Activated naive CD4-positive, alpha-beta T cell (primary cell): ENCODE measurements at regions not wholly inside any gene's neighbourhood (a gene's known extent, or its start where the extent isn't known, plus 50 kb on each side); places are given as distances from the start of the nearest gene placed in this dataset.
"Not testable (repeated sequence)": the region's sequence is repeated elsewhere in the genome, so short reads cannot be mapped to it uniquely, and the experiment has no call there.

Experiments used
- DNase-seq, 4 experiments: peaks; one replicate each; lab custom pipeline; 2025; lab: John Stamatoyannopoulos, UW

DNA sequence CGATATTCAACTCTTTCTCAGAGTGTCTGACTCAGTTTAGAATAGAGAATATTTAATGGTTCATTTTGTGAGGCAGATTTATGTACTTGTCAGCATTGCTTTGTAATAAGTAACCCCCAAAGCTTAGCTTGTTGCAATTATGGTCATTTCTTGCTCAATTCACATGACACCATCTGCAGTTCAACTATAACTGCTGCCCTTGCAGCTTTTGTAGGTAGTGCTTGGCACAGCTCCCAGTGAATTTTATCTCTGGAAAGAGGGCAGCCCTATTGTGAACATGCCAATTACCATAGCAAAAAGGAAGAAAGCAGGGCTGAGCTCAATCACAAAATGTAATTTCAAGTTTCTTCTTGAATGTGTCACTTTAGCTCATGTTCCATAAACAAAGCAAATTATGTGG is 1587.7 kb upstream of the ACO1 start:
- DNase-seq: no peak

DNA sequence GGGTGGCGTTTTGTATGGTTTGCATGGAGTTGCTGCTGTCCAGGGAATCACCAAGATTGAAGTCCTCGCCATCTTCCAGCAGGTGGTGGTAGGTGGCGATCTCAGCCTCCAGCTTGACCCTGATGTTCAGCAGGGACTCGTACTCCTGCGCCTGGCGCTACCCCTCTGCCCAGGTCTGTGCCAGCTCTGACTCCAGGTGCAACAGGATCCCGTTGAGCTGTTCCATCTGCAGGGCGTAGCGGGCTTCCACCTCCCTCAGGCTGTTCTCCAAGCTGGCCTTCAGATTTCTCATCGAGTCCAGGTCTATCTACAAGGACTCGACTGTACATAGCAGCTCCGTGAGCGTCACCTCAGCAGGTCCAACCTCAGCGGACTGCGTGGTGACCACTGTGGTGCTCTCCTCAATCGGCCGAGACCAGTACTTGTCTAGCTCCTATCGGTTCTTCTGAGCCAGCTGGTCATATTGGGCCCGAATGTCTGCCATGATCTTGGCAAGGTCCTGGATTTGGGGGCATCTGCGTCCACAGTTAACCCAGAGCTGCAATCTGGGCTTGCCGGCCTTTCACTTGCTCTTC is 1584.8 kb upstream of the ACO1 start:
- no peak for DNase-seq

DNA sequence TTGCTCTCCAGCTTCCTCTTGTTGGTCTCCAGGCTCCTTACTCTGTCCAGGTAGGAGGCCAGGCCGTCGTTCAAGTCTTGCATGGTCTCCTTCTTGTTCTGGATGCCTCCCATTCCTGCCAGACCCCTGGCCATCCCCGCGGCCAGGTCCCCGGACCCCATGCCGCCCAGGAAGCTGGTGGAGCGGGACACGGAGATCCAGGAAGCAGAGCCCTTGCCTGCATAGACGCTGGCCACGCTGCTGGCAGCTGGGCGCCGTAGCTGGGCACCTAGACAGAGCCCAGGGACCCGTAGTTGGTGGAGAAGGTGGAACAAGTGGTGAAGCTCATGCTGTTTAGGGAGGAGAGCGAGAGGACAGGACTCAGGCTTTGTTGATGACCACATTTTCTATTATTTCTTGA is 1584.0 kb upstream of the ACO1 start:
- DNase-seq: no peak

DNA sequence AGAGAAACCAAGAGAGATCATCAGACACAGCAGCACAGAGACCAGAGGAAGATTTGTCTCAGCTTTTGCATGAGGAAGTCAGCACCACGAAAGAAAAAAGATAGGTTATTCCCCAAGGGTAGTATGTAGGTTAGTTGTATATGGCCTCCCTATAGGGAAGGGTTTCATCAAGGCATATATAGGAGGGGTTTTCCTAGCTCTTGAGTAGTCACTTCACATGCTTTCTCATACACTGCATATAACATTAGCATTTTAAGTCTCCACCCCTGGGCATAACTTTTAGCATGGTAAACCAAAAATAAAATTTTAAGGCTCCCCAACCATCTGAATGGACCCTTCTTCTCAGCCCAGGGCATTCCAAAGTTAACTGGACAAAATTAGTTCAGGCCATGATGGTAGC is 1571.6 kb upstream of the ACO1 start:
- no peak for DNase-seq

DNA sequence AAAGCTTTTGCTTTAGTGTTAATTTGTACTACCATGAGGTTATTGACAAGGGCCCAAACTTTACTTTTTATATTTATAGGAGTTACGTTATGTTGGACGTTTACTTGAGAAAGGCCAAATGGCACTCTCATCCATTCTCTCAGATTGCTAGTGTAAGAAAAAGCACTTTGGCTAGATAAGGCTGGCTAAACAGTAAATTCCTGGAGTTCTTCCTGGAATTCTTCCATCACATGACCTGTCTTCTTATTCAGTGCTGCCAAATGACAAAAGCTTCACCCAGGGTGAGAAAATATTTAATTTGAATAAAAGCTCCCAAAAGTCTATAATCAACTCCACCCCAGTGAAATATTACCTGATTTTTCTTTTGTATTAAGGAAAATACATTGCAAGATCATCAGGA is 1568.9 kb upstream of the ACO1 start:
- DNase-seq: no peak

DNA sequence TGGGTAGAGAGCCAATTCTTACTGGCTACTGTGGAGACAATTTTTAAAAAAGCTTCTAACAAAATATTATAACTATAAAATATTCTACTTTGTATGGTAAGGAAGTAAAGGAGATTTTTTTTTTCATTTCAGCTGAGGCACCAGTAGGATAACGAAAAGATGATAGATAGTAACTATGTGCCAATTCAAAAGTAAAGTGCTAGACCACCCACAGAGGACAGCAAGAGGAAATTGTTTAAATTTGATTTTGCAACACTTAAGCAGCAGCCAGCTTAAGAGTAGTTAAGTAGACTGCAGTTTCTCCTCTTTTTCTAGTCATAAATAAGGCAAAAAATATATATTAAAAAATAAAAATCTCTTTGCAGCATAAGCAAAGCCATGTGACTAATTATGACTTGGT is 1539.3 kb upstream of the ACO1 start:
- DNase-seq: no peak

DNA sequence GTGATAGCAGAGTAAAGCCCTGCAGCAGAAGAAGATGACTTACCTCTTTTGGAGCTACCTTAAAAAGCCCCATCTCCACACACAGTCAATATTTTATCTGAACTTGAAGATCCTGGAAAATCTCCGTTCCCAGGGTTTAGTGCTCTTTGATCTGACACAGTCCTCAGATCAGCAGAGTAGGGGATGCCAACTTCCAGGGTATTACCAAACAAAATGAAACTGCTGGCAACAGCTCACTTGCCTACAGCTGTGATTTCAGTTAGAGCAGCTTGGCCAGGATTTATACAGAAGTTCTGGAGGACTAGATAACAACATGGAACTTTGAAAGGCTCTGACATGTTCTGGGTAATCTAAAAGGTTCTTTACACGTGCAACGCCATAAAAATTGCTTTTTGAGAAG is 1537.8 kb upstream of the ACO1 start:
- no peak for DNase-seq

DNA sequence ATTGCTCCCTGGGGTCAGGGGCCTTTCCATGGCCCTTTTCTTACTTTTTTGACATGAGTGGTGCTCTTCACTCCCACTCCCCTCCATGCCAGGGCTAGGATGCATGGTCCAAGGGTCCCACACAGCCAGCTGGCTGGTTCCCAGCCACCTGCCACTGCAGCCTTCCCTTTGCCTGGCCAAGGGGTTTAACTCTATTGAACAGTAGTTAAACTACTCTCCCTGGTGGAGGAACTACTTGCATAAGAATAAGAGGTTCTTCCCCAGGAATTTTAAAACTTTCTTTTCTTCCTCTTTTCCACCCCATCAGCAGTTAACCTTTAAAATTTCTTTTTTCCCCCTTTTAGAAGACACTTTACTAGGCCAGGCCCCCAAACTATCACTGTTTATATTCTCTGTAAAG is 1532.8 kb upstream of the ACO1 start:
- no peak for DNase-seq

DNA sequence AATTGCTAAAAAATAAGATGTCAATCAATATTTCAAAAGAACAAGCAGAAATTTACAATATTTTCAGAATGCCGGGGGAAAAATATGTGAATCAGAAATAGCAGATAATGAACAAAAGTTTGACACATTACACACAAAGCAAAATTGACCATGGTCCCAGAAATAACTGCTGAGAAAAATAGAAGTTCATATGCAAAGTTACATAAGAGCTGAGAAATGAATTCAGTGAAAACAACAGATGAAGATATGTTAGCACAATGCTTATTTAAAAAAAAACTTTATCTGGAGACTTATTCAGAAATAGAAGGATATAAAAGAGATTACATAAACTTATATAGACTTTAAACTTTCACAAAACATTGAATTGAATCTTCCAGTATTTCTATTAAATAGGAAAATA is 1483.7 kb upstream of the ACO1 start:
- DNase-seq: no peak

DNA sequence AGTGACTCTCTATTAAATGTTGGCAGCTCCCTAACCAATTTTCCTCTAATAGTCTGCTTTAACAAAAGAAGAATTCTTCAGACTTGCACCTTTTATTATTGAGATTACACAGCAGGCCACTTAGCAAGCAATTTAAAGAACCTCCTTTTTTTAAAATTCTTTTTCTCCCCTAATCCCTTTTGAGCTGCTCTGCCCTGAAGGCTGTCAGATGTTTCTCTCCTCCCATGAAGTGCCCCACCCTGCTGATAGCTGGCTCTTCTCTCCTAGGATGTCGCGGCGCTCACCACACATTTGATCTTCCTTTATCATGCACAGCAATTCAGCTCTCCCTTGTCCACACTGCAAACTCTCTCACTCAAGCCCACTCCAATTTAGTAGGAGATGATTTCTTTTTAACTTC is 1471.1 kb upstream of the ACO1 start:
- no peak for DNase-seq

DNA sequence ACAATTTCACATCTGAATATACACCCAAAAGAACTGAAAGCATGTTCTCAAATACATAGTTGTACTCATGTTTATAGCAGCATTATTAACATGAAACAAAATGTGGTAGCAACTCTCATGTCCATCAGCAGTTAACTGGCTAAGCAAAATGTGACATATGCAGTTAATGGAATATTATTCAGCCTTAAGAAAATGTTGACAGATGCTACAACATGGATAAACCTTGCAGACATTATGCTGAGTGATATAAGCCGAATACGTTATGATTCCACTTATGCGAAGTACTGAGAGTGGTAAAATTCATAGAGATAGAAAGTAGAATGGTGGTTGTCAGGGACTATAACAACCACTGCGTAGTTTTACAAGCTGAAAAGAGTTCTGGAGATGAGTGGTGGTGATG is 1469.0 kb upstream of the ACO1 start:
- DNase-seq: no peak

DNA sequence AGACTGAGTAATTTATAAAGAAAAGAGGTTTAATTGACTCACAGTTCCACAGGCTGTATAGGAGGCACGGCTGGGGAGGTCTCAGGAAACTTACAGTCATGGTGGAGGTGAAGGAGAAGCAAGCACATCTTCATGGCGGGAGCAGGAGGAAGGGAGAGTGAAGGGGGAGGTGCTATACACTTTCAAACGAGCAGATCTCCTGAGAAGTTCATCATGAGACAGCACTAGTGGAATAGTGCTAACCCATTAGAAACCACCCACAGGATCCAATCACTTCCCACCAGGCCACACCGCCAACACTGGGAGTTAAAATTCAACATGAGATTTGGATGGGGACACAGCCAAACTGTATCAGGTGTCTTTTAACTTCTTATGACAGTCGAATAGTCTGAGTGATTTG is 1459.3 kb upstream of the ACO1 start:
- no peak for DNase-seq

DNA sequence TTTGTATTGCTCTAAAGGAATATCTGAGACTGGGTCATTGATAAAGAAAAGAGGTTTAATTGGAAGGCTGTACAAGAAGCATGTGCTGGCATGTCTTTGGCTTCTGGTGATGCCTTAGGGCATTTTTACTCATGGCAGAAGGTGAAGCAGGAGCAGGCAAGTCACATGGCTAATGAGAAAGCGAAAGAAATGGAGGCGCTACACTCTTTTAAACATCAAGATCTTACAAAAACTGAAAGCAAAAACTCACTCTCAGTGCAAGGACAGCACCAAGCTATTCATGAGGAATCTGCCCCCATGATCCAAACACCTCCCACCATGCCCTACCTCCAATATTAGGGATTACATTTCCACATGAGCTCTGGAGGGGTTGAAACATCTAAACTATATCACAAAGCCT is 1458.8 kb upstream of the ACO1 start:
- DNase-seq: no peak

DNA sequence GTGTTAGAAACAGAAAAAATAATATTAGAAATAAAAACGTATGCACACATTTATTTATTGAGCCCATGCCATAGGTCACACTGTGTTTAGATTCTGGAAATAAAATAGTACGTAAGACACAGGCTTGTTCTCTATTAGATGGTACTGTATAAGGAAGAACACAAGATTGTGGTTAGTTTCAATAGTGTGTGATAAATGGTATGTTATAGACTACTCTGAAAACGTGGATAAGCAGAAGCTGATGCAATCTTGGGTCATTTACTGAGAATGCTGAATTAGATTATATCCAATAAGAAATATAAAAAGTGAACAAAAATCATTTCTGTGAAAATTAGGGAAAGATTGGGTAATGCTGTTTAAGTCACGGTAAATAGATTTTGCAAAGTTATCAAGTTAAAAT is 1456.4 kb upstream of the ACO1 start:
- no peak for DNase-seq

DNA sequence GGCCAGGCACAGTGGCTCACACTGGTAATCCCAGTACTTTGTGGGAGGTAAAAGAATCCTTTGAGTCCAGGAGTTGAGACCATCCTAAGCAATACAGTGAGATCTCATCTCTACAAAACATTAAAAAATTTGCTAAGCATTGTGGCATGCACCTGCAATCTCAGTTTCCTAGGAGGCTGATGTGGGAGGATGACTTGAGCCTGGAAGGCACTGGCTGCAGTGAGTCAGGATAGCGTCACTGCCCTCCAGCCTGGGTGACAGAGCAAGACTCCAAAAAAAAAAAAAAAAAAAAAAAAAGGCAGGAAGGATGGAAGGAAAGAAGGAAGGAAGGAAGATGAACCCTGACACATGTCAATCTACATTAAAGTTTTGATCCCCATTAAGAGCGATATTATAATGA is 1452.2 kb upstream of the ACO1 start:
- no peak for DNase-seq

DNA sequence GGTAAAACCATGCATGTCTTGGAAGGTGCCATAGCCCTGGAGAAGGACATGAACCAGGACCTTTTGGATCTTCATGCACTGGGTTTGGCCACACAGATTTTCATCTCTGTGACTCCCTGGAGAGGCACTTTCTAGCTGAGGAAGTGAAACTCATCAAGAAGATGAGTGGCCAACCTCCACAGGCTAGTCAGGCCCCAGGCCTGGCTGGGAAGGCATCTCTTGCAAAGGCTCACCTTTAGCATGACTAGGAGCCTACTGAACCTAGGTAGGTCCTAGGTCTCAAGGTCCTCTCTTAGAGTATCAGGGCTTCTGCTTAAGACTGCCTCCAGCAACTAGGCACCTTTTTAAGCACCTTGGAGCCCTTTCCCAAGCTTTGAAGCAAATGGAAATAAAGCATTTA is 1448.7 kb upstream of the ACO1 start:
- DNase-seq: no peak

DNA sequence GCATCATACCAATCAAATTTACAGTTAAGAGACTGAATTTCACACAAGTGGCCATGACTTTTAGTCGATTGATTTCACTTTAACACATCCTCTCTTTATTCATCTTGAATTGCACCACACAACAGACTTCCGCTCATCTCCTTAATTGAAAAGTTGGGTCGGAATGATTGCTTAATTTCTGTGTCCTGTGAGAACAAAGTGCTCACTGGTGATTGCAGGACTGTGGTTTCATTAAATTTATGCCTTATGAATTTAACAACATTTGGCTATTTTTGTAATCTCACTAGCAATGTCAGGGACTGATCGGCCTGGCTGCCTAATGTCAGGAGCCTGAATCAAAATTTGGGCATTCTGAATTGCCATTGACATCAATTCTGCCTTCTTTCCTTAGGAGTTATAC is 1447.3 kb upstream of the ACO1 start:
- no peak for DNase-seq

DNA sequence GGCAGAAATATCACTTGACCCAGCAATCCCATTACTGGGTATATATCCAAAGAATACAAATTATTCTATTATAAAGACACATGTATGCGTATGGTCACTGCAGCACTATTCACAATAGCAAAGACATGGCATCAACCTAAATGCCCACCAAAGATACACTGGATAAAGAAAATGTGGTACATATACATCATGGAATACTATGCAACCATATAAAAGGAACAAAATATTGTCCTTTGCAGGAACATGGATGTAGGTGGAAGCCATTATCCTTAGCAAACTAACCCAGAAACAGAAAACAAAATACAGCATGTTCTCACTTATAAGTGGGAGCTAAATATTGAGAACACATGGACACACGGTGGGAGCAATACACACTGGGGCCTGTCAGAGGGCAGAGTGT is 1441.6 kb upstream of the ACO1 start:
- not testable (repeated sequence) for DNase-seq

DNA sequence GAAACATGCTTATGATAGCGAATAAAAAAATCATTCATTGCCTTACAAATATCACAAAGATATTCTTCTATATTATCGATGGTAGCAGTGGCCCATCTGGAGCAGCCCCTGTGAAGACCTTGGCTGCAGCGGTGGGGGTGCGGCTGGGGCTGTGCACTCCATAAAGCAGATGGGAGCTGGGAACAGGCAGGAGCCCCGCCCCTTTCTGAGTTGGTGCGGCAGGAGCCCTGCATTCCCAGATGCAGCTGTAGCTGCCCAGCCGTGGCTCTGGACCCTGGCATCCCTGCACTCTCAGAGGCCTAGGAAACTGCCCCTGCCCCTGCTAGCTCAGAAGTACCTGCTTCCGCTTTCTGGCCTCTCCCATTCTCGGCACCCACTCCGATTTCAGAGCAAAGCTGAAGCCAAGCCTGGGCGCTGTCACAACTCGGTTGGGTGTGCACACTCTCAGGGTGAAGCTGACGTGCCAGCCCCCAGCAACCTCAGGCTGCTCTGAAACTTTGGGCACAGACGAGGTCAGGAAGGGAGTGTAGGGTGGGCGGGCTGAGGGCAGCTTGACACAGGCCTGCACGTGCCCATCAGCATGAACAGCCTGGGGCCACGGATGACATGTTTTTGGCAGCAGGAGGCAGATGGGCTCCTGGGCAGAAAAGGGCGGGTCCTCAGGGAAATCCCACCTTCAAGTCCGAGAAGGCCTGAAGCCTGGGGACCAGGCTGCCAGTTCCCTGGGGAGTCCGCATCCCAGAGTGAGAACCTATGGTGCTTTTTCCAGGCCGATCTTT is 1440.8 kb upstream of the ACO1 start:
- no peak for DNase-seq

DNA sequence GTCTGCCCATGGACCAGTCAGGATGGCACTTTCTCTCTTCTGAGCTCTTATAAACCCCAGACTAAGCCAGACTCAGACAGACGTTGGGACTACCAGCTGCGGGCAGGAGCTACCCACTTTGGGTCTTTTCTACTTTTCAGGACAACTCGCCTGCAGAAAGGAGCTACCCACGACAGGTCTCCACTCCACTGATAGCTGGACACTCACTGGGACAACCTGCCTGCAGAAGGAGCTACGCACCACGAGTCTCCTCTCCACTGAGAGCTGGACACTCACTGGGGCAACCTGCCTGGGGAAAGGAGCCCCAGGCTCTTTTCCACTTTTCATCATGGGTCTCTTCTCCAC is 1440.2 kb upstream of the ACO1 start:
- no peak for DNase-seq

DNA sequence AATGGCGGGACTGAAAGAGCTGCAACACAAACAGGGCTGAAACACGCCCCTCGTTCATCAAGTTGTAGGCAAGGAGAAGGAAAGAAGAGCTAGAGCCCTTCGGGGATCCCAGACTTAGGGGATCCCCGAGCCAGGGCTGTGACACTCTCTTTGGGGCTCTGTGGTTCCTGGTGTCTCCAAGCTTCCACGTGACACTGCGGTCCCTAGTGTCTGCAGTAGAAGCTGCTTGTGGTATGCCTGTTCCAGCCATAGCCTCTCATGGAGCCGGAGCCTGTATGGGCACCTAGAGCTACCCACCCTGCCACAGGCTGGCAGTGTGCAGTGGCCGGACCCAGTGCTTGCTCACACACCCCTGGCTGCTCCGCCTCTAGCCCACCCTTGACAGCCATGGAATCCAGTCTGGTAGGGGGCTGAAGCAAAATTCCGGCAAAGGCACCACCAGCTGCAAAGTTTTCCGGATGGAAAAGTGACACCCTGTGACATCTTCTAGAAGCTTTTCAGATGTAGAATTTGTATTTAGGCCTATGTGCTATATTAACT is 1439.6 kb upstream of the ACO1 start:
- no peak for DNase-seq

DNA sequence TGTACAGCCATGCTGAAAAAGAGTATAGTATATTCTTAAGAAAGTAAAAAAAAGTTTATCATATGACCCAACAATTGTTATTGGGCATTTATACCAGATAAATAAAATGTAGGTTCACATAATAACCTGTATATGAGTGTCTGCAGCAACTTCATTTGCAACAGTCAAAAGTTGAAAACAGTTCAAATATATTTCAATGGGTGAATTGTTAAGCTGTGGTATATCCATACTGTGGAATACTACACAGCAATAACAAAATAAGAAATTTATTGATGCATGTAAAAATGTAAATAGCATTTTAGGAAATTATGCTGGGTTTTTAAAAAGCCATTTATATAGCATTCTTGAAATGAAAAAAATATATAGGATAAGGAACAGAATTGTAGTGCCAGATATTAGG is 1420.1 kb upstream of the ACO1 start:
- no peak for DNase-seq

DNA sequence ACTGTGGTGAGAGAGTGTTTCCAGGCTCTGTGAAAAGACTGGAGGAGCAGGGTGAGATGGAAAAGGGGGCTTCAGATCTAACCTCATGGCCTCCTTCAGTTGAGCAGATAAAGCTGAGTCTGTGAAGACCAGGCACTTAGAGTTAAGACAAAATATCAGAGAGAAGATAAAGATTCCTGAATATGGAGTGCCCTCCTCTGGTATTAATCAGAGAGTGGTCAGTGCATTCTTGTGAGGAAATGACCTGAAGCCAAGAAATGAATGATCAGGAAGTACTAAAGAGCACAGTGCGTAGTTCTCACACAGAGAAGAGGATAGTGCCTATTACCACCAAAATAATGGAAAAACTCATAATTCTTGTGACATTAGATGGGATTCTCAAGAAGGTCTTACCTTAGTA is 1417.0 kb upstream of the ACO1 start:
- DNase-seq: no peak

DNA sequence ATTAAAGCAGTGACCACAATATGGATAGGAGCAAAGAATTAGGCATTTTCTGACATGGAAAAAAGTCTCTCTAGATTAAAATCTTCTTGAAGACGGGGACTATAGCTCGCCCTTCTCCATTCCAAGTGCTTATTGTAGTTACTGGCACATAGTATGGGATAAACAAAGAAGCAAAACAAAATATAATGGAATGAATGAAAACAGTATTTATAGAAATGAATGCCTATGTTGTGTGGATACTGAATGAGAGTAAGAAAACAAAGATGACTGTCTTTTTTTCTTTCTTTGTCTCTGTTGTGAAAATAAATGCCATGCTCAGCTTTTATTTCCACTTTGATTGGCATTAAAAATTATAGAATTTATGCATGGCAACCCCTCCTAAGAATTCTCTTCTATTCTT is 1414.3 kb upstream of the ACO1 start:
- DNase-seq: no peak
